Activated naive CD8-positive, alpha-beta T cell treated with anti-CD3 and anti-CD28 coated beads, Interleukin-2, amount 50 U/mL, for 16 hours (primary cell): ENCODE measurements at regions not wholly inside any gene's neighbourhood (a gene's known extent, or its start where the extent isn't known, plus 50 kb on each side); places are given as distances from the start of the nearest gene placed in this dataset.

ENCODE experiments used
- DNase-seq: peaks from one replicate; pipeline ENCODE4 v3.0.0-alpha.2; 2020; ENCODE audit warnings: low read depth, low spot score

GRCh38 chr9:80866121-80866520 is 823.2 kb downstream of the TLE1 start:
- DNase-seq, result no peak

GRCh38 chr9:80843028-80843427 is 846.3 kb downstream of the TLE1 start:
- DNase-seq, result no peak

DNA sequence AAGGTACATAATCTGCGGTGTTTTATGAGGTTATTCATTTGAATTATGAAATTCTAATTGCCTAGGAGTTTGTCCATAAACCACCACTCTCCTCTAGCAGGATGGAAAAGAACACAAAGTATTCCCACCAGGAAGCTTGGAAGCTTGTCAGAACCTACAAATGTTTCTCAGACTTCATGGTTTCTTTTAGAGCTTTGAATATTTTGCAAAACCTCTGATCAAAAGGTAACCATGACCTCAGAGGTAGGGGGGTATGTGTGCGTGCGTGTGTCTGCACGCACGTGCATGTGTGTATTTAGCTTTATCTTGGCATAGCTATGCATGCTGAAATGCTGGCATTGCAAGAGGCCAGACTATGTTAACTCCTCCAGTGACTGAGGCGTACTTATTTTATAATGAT is 847.0 kb downstream of the TLE1 start:
- DNase-seq, result no peak

- DNase-seq, result no peak
These were observed 847.5 kb downstream of the TLE1 start for GRCh38 chr9:80841888-80842287.

DNA sequence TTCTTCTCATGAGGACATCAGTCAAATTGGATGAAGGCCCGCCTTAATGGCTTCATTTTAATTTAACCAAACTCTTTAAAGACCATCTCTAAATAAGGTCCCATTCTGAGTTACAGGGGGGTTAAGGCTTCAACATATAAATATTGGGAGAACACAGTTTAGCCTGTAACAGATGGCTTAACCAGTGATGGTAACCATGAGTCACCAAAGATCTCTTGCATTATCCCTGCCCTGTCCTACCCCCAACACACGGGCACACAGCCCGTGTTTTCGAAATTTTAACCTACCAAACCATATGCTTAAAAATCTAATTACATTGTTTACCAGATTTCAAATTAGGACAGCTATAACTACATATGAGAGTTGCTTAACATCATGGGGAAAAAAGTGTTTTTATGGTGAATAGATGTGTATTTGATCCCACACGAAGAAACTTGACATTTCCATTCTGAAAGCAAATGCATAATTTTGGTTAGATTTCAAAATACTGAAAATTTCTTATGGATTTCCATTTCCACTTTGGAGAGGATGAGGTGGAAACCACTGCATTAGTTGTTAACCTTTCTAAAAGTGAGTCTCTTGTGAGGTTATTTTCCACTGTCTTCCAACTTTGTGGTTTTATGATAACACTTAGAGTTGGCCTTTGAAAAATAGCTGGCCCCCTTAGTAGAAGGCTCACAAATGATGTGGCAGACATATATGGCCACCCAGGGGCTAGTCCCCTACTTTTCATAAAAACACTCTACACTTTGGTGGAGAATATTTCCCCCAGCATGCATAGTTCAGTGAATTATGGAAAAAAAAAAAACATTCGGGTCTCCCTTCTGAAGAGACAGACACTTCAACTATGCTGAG is 849.3 kb downstream of the TLE1 start:
- DNase-seq, result no peak

DNA sequence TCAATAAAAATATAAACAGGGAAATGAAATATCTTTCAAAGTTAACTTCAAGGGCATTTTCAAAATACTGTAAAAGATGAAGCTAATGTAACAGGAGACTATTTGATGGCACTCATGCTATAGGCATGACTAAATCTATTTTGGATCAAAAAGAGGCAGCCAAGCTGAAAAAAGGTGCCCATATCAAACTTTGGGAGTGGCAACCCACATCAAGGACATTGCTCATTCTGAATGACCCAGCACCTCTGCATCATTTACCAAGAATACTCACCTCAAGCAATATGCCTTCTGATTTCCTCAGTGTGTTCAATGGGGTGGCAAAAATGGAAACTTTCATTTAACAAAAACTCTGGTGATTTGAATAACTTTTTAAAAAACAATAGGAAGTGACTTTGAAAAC is 853.3 kb downstream of the TLE1 start:
- DNase-seq, result no peak

DNA sequence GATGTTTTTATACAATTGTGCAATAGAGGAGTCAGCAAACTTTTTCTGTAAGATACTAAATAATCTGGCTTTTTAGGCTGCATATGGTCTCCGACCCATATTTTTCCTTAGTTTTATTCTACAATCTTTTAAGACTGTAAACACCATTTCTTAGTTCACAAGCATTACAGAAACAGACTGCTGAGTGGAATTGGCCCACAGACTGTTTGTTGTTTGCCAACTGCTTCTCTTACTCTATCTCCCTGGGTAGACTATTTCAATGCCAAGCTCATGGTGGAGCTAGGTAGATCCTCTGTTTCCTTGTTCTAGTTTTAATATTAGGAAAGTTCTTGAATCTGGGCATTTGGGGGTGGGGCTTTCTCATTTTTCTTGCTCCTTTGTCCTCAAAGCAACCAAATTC is 857.6 kb downstream of the TLE1 start:
- no peak for DNase-seq

DNA sequence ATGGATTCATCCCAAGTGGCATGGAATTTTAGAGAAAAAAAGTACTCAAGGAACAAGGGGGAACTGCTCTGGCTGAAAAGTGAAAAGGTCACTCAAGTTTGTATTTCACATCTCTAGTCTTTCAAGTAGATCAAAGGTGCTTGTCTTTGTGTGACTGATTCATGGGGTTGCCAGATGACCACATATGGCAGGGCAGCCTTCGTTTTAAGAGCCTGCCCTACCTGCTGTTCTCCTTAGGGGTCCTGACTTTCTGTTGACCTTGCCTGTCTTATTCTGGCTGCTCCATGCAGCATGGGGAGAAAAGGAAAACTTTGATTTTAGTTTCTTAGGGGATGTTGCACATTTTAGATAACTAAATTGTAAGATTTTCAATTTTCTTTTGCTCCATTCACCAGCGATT is 877.7 kb downstream of the TLE1 start:
- DNase-seq, result no peak

- DNase-seq, result no peak
These were observed 878.3 kb downstream of the TLE1 start for GRCh38 chr9:80811003-80811402.

DNA sequence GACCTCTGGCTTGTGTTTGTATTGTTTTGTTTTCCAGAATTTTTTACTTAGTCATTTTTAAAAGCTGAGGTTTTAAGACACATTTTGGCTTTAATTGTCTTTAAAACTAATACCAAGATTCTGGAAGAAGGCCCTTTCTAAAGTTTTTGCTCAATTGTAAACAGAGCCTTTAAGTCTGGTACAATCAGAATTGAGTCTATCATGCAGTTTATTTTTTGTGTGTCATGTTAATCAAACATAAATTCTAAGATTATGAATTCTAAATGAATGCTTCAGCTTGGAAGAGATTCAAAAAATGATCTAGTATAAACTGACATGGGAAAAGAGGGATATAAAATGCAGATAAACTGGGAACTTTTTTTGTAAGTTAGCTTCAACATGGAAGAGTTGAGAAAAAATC is 882.7 kb downstream of the TLE1 start:
- no peak for DNase-seq

GRCh38 chr9:80804873-80805272 is 884.5 kb downstream of the TLE1 start:
- DNase-seq, result no peak

GRCh38 chr9:80797831-80798688 is 891.3 kb downstream of the TLE1 start:
- DNase-seq, result no peak

GRCh38 chr9:80797101-80797829 is 892.1 kb downstream of the TLE1 start:
- DNase-seq, result no peak

DNA sequence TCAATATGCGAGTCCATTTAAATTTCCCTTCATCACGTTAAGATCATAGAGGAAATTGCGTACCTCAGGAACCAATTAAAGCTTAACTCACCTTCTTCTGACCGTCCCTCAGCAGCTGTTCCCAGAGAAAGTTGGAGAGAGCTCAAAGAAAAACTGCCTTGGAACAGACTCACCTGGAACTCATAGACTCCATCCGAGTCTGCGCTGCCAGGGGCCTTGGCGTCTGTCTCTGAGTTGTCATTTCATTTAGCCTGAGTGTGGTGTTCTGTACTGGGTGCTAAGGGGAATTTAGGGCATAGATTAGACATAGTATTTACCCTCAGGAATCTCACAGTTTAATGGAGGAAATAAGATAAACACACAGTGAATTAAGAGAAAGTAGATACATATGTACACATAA is 892.7 kb downstream of the TLE1 start:
- DNase-seq, result no peak

DNA sequence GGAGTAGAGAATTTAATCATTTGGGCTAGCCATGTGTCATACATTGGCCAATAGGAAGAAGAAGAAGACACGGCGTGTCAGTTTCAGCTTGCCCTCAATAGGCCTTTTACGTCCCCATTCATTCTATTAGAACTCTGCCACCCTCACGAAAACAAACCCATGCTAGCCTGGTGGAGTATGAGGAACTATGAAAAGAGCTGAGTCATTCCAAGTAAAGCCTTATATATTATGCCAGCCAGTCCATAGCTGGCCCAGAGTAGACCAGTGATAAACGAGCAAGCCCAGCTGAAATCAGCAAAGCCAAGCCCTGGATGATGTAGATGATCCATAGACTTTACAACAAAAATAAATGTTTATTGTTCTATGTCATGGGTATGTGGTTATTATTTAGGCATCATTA is 895.1 kb downstream of the TLE1 start:
- no peak for DNase-seq

DNA sequence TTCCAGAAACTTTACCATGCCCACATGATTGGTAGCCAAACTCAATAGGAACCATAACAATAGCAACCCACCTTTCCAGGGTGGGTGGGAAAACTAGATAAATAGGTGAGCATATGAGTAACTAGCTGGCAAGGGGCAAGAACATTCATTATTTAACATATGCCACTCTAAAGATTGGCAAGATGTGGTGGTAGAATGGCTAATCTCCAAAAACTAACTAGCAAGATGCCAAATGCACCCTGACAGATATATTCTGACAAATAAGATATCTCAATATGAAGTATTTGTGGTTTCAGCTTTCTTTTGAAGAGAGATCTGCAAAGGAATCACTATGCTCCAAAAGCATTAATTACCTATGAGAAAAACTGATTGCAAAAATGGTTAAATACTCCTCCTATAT is 895.6 kb downstream of the TLE1 start:
- DNase-seq, result no peak

DNA sequence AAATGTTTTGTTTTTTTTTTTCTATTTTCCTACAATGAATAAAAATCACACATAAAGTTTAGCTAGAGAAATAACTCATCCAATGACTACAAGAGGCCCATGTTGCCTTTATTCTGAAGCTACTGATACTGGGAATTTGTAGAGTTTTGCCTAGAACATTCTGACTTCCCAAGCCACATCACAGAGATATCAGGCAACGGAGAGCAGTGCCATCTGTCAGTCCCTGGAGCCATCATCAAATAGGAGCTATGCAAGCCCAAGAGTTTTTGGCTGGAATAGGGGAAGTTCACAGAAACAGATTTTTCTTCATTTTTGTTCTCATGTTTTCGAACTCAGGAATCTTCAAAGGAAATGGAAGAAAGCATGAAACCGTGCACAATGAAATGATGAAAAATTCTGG is 896.6 kb downstream of the TLE1 start:
- no peak for DNase-seq

GRCh38 chr9:80791836-80792235 is 897.5 kb downstream of the TLE1 start:
- no peak for DNase-seq

- DNase-seq, result no peak
These were observed 898.6 kb downstream of the TLE1 start for GRCh38 chr9:80790764-80791163.

GRCh38 chr9:80789831-80790230 is 899.5 kb downstream of the TLE1 start:
- DNase-seq, result no peak

DNA sequence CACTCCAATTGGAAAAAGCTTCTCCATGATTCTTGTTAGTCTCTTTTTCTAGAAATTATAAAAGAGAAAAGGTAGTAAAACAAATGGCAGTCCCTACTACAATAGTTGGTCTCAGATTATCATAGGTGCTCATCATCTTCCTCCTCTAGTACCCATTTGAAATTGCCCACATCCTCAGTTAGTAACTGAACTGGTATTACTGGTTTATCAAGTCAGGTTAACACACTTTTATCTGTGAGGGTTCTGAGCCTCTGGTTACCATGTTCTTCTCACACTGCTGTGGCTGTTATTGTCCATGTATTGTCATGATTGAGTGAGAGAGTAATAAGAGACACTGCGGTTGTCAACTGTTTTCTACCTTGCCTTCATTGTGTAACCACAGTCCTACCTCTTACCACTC is 901.7 kb downstream of the TLE1 start:
- DNase-seq, result no peak

GRCh38 chr9:80784647-80785046 is 904.7 kb downstream of the TLE1 start:
- DNase-seq, result no peak
